ENCODE measurements at regions not wholly inside any gene's neighbourhood (a gene's known extent, or its start where the extent isn't known, plus 50 kb on each side); places are given as distances from the start of the nearest gene placed in this dataset.

DNA sequence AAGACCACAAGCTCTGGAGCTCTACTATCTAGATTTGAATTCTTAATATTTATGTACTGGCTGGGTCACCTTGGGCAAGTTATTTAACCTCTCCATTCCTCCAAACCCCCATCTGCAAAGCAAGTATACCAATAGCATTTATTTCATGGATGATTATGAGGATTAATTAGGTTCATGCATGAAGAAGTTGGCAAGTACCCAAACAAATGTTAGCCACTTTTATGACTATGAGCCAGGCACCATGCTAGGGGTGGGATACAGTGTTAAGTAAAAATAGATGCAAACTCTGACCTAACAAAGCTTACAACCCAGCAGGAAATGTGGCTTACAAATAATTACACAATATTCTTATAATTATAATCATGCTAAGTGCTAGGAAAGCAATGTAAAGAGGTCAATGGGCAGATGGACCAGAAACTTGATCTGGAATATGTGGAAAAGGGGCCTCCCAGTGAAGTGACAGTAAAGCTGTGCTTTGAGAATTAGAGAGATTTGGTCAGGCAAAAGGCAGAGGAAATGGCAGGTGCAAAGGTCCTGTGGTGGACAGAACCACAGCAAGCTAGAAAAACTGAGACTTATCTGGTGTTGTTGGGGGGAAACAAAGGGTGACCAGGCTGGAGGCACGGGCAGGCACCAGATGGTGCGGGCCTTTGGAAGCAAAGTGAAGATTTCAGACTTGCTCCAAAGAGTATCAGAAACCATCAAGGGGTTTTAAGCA lies 525.2 kb upstream of the TRPC7 start:
- TF ChIP-seq POLR2AphosphoS5 (IDR thresholded peaks at IDR 0.05): no peak
- TF ChIP-seq POLR2A (IDR thresholded peaks at IDR 0.05): no peak
- TF ChIP-seq, protein P1, sequence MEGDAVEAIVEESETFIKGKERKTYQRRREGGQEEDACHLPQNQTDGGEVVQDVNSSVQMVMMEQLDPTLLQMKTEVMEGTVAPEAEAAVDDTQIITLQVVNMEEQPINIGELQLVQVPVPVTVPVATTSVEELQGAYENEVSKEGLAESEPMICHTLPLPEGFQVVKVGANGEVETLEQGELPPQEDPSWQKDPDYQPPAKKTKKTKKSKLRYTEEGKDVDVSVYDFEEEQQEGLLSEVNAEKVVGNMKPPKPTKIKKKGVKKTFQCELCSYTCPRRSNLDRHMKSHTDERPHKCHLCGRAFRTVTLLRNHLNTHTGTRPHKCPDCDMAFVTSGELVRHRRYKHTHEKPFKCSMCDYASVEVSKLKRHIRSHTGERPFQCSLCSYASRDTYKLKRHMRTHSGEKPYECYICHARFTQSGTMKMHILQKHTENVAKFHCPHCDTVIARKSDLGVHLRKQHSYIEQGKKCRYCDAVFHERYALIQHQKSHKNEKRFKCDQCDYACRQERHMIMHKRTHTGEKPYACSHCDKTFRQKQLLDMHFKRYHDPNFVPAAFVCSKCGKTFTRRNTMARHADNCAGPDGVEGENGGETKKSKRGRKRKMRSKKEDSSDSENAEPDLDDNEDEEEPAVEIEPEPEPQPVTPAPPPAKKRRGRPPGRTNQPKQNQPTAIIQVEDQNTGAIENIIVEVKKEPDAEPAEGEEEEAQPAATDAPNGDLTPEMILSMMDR (IDR thresholded peaks at IDR 0.05): no peak
- Histone ChIP-seq H3K9me3 (no peaks in the 10 kb centered on the region), H3K4me3 (no peak overlapping the region), H3K36me3 (no peaks in the 10 kb centered on the region), H3K27me3 (replicated peaks; ENCODE audit: insufficient read depth) (no peaks in the 10 kb centered on the region), H3K4me1 (replicated peaks) (no peaks in the 10 kb centered on the region), H3K27ac (no peak overlapping the region)
- no peak for DNase-seq (ENCODE audit: low spot score)
- 94% methylated on average over 2 of the region's 2 CpGs for WGBS
- intact Hi-C loops (cut with DNase I): no loop called here

DNA sequence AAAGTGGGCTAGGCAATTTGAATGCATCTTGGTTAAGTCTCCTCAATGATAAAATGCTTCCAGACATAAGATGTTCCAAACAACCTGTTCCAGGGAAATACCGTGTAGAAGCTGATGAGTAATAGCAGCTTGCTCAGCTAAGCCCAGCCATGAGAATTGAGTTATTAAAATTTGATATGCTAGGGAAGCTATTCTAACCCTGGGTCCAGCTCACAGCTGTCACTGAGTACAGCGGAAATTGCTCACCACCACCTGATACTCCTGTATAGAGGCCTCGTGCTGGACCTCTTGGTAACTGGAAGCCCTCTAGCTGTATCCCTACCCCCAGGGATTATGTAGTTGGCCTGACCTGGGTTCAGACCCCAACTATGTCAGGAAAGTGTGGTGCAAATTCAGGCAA lies 521.3 kb upstream of the TRPC7 start:
- 70% methylated on average over 3 of the region's 3 CpGs for WGBS
- H3K27ac ChIP-seq: no peak overlapping the region
- H3K9me3 ChIP-seq: no peaks in the 10 kb centered on the region
- H3K4me3 ChIP-seq: no peak overlapping the region
- TF ChIP-seq POLR2AphosphoS5 (IDR thresholded peaks at IDR 0.05) (no peak), POLR2A (IDR thresholded peaks at IDR 0.05) (no peak)
- TF ChIP-seq, protein P1 (IDR thresholded peaks at IDR 0.05): no peak
- DNase-seq (ENCODE audit: low spot score): no peak
- intact Hi-C loops (cut with DNase I): no loop called here
- no peaks in the 10 kb centered on the region for H3K4me1 ChIP-seq (replicated peaks)
- no peaks in the 10 kb centered on the region for H3K27me3 ChIP-seq (replicated peaks; ENCODE audit: insufficient read depth)
- H3K36me3 ChIP-seq: no peaks in the 10 kb centered on the region

DNA sequence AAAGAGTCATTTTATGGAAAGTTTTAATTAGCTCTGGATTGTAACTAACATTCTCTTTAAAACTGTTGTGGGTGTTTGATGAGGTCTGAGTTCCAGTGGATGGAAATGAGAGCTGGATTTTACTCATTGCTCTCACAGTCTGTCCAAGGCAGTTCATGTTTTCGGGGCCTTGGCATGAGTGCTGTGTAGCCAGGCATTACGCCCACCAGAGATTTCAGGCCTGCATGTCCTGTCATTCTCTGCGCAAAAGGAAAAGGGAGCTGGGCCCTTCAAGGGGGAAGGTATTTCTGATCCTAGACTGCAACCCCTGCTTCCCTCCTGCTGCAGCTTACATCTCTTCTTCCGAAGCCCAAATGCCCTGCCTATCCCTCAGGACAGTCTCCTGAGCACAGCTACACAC lies 499.6 kb upstream of the TRPC7 start:
- Histone ChIP-seq H3K36me3 (no peaks in the 10 kb centered on the region), H3K4me3 (no peak overlapping the region), H3K4me1 (replicated peaks) (no peaks in the 10 kb centered on the region), H3K9me3 (no peaks in the 10 kb centered on the region), H3K27me3 (replicated peaks; ENCODE audit: insufficient read depth) (no peaks in the 10 kb centered on the region), H3K27ac (no peak overlapping the region)
- DNase-seq (ENCODE audit: low spot score): no peak
- 85% methylated on average over 4 of the region's 4 CpGs for WGBS
- TF ChIP-seq POLR2A (IDR thresholded peaks at IDR 0.05): no peak
- no peak for TF ChIP-seq POLR2AphosphoS5 (IDR thresholded peaks at IDR 0.05)
- TF ChIP-seq, protein P1 (IDR thresholded peaks at IDR 0.05): no peak
- intact Hi-C loops (cut with DNase I): no loop called here

DNA sequence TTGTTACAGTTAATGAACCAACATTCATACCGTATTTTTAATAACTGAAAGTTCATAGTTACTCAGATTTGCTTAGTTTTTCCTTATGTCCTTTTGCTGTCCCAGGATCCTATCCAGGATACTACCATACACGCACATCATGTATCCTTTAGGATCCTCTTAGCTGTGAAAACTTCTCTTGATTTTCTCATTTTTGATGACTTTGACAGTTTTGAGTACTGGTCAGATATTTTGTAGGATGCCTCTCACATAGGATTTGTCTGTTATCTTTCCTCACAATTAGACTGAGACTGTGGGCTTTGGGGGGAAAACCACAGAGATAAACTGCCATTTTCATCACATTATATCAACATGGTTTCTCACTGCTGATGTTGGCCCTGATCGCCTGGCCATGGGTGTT lies 491.3 kb upstream of the TRPC7 start:
- no peaks in the 10 kb centered on the region for H3K9me3 ChIP-seq
- no peaks in the 10 kb centered on the region for H3K4me1 ChIP-seq (replicated peaks)
- intact Hi-C loops (cut with DNase I): no loop called here
- no peak for DNase-seq (ENCODE audit: low spot score)
- H3K4me3 ChIP-seq: no peak overlapping the region
- H3K36me3 ChIP-seq: no peaks in the 10 kb centered on the region
- H3K27ac ChIP-seq: no peak overlapping the region
- no peak for TF ChIP-seq POLR2A (IDR thresholded peaks at IDR 0.05)
- TF ChIP-seq, protein P1 (IDR thresholded peaks at IDR 0.05): no peak
- no peaks in the 10 kb centered on the region for H3K27me3 ChIP-seq (replicated peaks; ENCODE audit: insufficient read depth)
- WGBS: 80% methylated on average over 3 of the region's 3 CpGs

DNA sequence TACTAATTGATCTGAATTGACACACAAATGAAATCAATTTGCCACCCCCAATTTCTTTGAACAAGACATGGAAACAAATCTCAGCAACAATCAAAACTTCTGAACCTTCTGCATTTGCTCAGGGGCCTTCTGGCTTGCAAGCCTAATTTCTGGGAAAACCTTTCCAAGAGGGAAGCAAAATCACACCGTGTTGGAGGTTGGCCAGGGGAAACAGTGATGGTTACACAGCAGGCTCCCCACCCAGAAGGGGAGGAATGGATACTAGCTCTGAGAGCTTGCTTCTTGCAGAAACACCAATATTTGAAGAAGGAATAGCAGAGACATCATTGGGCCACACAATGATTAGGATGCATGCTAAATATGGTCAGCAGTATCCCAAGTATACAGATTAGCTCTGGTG lies 488.6 kb upstream of the TRPC7 start:
- no peak for TF ChIP-seq POLR2AphosphoS5 (IDR thresholded peaks at IDR 0.05)
- TF ChIP-seq, protein P1 (IDR thresholded peaks at IDR 0.05): no peak
- no peak for TF ChIP-seq POLR2A (IDR thresholded peaks at IDR 0.05)
- 20% methylated on average over 1 of the region's 1 CpG for WGBS
- Histone ChIP-seq H3K9me3 (no peaks in the 10 kb centered on the region), H3K4me1 (replicated peaks) (no peaks in the 10 kb centered on the region), H3K36me3 (no peaks in the 10 kb centered on the region), H3K27ac (no peak overlapping the region), H3K27me3 (replicated peaks; ENCODE audit: insufficient read depth) (no peaks in the 10 kb centered on the region), H3K4me3 (no peak overlapping the region)
- intact Hi-C loops (cut with DNase I): no loop called here
- no peak for DNase-seq (ENCODE audit: low spot score)

All from prostate gland (tissue), 2 donors.